Cardiac muscle cell (in vitro differentiated cells and primary cell): ENCODE measurements at regions not wholly inside any gene's neighbourhood (a gene's known extent, or its start where the extent isn't known, plus 50 kb on each side); places are given as distances from the start of the nearest gene placed in this dataset.
A peak's percentile ranks its signal among the peaks of the same experiment; 100 is the strongest.

Experiments
- DNase-seq, 2 donors: peaks; one replicate each; pipeline versions ENCODE4 v3.0.0 to v3.0.0-alpha.2; 2010 to 2017; ENCODE audit warnings: low read depth in 1 of 2, low spot score in 1 of 2
- H3K27ac ChIP-seq: fragments of 200-600 bp; sonication (generic); 2 replicates; pipeline ENCODE4 v1.5.1; 2016
- H3K27me3 ChIP-seq: fragments of 200-600 bp; sonication (generic); 2 replicates; pipeline ENCODE4 v1.6.0; 2016; ENCODE audit warnings: control low read depth
- H3K36me3 ChIP-seq: fragments of 200-600 bp; sonication (generic); 2 replicates; pipeline ENCODE4 v1.5.1; 2016; ENCODE audit warnings: control low read depth
- H3K4me1 ChIP-seq: fragments of 200-600 bp; sonication (generic); 2 replicates; pipeline ENCODE4 v1.8.1; 2017; ENCODE audit warnings: low read depth, mild to moderate bottlenecking, mixed run types
- H3K4me3 ChIP-seq: fragments of 200-600 bp; sonication (generic); 2 replicates; pipeline ENCODE4 v1.5.1; 2016; ENCODE audit warnings: mild to moderate bottlenecking
- H3K9me3 ChIP-seq: fragments of 200-600 bp; sonication (generic); 2 replicates; pipeline ENCODE4 v1.5.1; 2017; ENCODE audit warnings: low read depth, mild to moderate bottlenecking, control low read depth
- CTCF ChIP-seq: IDR thresholded peaks from 2 replicates; pipeline ENCODE4 v1.5.1; 2012; ENCODE audit warnings: low read depth, mild to moderate bottlenecking, low read length

- Histone ChIP-seq H3K4me3 (no peak overlapping the region), H3K9me3 (no peaks in the 10 kb centered on the region), H3K27ac (no peak overlapping the region), H3K4me1 (no peaks in the 10 kb centered on the region), H3K27me3 (no peaks in the 10 kb centered on the region), H3K36me3 (no peaks in the 10 kb centered on the region)
- TF ChIP-seq CTCF = no peak
- peak in 1 of 2 donors; percentile 55 for DNase-seq
Observed at GRCh38 chr2:41735476-41735875, 312.3 kb upstream of the PKDCC start.

DNA sequence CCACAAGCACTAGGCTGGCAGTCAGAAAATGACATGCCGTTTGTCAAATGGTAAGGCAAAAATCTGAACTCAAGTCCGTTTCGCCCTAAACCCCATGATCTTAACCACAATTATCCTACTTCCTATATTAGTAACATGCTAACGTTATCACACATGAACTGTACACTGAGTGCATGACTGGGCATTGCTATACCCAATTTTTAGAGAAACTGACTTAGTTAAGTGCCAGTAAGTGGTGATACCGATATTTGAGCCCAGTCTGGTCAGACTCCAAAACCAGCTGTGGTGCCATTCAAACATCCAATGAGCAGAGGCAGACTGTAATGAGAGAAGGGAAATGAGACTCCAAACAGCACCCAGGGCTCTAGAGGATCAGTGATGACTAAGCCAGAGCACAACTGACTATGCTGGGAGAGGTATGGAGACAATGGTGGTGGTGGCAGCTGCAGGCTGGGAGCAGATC lies 311.7 kb upstream of the PKDCC start:
- H3K4me3 ChIP-seq = no peak overlapping the region
- no peaks in the 10 kb centered on the region for H3K4me1 ChIP-seq
- no peak overlapping the region for H3K27ac ChIP-seq
- H3K9me3 ChIP-seq = no peaks in the 10 kb centered on the region
- TF ChIP-seq CTCF = no peak
- no peak for DNase-seq
- H3K27me3 ChIP-seq = no peaks in the 10 kb centered on the region
- no peaks in the 10 kb centered on the region for H3K36me3 ChIP-seq

GRCh38 chr2:41736586-41736985 lies 311.2 kb upstream of the PKDCC start:
- no peak overlapping the region for H3K27ac ChIP-seq
- H3K27me3 ChIP-seq = no peaks in the 10 kb centered on the region
- no peak for DNase-seq
- no peaks in the 10 kb centered on the region for H3K9me3 ChIP-seq
- no peak overlapping the region for H3K4me3 ChIP-seq
- no peaks in the 10 kb centered on the region for H3K4me1 ChIP-seq
- no peak for TF ChIP-seq CTCF
- no peaks in the 10 kb centered on the region for H3K36me3 ChIP-seq

DNA sequence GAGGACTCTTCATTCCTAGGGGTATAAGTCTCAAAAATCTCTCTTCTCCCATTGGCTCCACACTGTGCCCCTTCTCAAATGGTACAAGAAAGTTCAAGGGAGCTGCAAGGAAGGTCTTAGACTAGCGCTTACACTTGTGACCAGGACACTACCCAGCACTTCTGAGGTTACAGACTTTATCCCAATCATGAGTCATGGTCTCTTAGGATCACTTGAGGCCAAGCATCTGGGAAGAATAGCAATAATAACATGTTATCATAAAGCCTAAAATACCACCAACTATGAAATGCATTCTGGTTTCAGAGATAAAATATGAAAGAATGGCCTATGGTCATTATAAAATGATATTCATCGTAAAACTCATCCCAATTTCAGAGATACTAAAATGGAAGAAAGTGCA lies 309.9 kb upstream of the PKDCC start:
- peak in 1 of 2 donors; percentile 25 for DNase-seq
- Histone ChIP-seq H3K27me3 (no peaks in the 10 kb centered on the region), H3K9me3 (no peaks in the 10 kb centered on the region)

DNA sequence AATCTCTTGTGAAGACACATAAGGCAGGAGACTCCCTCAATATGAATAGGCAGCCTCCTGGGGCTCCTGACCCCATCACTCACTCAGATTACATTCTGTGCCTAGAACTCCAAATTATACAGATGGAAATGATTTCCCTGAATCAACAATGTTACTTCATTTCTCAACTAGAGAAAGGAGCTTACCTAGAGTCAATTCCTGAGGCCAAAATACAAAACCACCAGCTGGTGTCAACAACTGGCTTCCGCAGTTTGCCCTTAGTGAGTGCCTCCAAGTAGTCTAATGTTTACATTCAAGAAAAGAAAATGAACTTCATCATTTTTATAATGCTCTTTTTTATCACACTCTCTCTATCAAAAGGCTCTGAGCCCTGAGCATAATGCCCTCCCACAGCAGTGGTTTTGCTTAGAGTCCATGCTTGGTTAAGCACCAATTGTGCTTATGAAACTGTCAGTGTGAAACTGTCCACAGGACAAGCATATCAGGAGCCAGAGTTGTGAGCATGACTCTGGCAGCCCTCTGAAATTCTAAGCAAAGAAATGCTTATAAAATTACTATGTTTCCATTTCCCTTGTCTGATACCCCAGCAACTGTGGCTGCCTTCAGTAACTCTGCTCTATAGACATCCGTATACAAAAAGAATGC lies 305.7 kb upstream of the PKDCC start:
- Histone ChIP-seq H3K4me3 (no peak overlapping the region), H3K36me3 (no peaks in the 10 kb centered on the region), H3K4me1 (no peaks in the 10 kb centered on the region), H3K9me3 (no peaks in the 10 kb centered on the region), H3K27me3 (no peaks in the 10 kb centered on the region), H3K27ac (no peak overlapping the region)
- TF ChIP-seq CTCF = no peak
- DNase-seq = no peak

More for the DNA sequence above, 309.9 kb upstream of the PKDCC start:
- H3K4me3 ChIP-seq = no peak overlapping the region
- H3K4me1 ChIP-seq = no peaks in the 10 kb centered on the region
- no peaks in the 10 kb centered on the region for H3K36me3 ChIP-seq
- no peak overlapping the region for H3K27ac ChIP-seq
- TF ChIP-seq CTCF = no peak
